Nucleus accumbens (tissue), 56 donors: ENCODE measurements at regions not wholly inside any gene's neighbourhood (a gene's known extent, or its start where the extent isn't known, plus 50 kb on each side); places are given as distances from the start of the nearest gene placed in this dataset.
"Not testable (repeated sequence)": the region's sequence is repeated elsewhere in the genome, so short reads cannot be mapped to it uniquely, and the experiment has no call there.

Source experiments
- DNase-seq, 56 donors: peaks; one replicate each; lab custom pipeline; 2025; lab: John Stamatoyannopoulos, UW

GRCh38 chr11:29263971-29264682 lies 752.7 kb downstream of the KCNA4 start:
- no peak for DNase-seq

GRCh38 chr11:29261831-29262230 lies 755.0 kb downstream of the KCNA4 start:
- no peak for DNase-seq

DNA sequence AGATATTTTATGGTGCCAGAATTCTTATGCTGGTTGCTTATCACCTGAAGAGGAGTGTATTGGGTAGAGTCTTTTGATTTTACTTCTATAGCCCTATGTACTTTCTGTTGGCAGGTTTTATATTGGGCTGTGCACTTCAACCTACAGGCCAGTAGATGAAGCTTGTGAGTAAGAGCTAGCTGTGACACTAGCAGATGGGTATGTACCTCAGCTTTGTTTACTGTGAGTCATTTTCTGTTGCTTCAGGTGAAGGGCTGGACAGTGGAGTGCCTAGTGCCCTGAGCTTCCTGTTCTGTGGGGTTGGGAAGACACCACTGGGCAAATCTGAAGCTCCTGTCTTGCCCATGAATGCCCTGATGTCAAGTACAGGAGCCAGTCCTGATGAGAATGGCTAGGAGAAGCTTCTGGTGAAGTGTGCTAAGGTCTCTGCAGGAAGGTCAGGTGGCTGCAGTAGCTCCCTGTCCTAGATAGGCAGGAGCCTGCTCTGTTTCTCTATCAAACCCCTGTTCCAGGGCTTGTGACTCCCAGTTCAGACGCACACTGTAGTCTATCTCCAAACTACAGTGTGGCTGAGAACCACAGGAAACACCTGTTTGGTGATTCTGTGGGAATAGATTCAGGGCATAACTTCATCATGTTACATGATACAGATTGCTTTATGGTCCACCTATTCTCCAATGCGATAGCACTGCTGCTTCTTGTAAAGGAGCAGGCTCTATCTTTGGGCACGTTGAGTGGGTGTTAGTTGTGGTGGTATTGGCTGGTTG lies 755.7 kb downstream of the KCNA4 start:
- DNase-seq: no peak

DNA sequence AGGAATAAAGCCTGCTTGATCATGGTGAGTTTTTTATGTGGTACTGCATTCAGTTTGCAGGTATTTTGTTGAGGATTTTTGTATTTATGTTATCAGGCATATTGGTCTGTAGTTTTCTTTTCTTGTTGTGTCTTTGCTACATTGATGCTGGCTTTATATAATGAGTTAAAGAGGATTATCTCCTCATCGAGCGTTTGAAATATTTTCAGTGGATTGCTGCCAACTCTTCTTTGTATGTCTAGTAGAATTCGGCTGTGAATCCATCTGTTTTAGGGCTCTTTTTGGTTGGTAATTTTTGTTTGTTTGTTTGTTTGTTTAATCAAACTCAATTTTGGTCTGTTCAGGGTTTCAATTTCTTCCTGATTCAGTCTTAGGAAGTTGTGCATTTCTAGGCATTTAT lies 758.4 kb downstream of the KCNA4 start:
- no peak for DNase-seq

DNA sequence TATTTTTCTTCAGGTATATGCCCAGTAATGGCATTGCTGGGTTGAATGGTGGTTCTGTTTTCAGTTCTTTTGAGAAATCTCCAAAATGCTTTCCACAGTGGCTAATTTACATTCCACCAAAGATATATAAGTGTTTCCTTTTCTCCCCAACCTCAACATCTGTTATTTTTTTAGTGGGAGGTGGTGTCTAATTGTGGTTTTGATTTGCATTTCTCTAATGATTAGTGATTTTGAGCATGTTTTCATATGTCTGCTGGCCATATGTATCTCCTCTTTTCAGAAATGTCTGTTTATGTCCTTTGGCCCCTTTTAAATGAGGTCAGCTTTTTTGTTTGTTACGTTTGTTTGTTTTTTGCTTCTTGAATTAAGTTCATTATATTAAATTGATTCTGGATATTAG lies 760.2 kb downstream of the KCNA4 start:
- no peak for DNase-seq

GRCh38 chr11:29255401-29255800 lies 761.4 kb downstream of the KCNA4 start:
- no peak for DNase-seq

DNA sequence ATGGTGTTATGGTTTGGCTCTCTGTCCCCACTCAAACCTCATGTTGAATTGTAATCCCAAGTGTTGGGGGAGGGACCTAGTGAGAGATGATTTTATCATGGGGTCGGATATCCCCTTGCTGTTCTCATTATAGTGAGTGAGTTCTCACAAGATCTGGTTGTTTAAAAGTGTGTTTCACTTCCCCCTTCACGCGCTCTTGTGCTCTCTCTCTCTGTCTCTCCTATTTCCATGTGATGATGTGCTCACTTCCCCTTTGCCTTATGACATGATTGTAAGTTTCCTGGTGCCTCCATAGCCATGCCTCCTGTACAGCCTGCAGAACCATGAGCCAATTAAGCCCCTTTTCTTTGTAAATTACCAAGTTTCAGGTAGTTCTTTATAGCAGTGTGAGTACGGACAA lies 765.1 kb downstream of the KCNA4 start:
- no peak for DNase-seq

DNA sequence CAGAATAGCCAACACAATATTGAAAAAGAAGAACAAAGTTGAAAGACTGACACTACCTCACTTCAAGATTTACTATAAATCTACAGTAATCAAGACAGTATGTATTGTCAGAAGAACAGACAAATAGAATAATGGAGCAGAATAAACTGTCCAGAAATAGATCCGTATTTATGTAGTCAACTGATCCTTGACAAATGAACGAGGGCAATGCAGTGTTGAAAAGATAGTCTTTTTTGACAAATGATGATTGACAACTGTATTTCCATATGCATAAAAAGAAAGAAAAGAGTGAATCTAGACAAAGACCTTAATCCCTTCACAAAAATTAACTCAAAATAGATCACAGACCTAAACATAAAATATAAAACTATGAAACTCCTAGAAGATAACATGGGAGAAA lies 767.1 kb downstream of the KCNA4 start:
- no peak for DNase-seq

DNA sequence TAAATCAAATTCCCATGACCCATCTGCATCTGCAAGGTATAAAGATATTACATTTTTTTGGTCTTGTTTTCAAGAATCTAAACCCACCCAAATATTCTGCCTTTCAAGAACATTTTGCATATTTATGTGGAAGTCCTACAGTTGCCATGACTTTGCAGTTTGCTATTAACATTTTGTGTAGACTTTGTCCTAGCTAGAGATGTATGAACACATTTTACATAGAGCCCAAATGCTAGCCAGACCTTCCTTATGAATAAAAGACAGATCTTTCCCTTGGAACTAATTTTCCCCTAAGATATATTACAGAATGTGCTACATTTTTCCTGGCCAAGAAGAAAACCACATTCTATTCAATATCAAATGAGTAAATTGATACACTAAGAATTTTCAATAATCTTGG lies 772.5 kb downstream of the KCNA4 start:
- no peak for DNase-seq

- no peak for DNase-seq
These were observed 773.2 kb downstream of the KCNA4 start for GRCh38 chr11:29243616-29244015.

DNA sequence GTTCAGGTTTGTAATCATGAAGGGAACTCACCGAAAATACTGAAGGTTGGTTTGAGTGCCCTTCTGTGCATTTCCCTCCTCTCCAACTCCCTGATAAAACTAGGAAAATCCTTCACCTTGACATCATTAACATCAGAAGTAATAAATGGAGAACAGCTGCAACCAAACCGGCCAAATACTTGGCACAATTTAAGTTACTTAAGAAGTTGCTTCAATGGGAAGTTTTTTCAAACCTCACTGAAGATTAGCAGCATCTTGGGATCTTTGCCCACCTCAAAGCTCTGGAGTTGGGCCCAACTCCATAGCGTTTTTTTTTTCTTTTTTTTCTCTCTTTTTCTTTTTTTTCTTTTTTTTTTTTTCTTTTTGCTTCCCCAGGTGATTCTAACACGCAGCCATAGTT lies 784.8 kb downstream of the KCNA4 start:
- no peak for DNase-seq

DNA sequence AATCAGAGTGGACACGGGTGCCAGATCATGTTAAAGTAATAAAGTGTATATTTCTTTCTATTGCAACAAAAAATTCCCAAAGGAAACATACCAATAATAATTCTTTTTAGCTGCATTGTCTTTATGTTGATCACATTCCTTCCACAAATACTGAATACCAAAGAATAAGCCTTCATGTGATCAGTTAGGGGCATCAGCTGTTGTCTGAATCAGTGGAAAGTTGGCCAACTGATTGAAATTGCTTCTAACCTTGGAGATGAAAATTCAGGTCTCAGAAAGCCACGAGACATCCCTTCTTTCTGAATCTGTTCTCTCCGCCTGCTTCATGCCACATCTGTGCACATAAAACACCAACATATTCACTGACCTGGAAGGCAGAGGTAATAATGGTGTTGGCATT lies 785.2 kb downstream of the KCNA4 start:
- no peak for DNase-seq

GRCh38 chr11:29227811-29228210 lies 789.0 kb downstream of the KCNA4 start:
- peak in 16 of 56 donors; percentile 1 to 59 (median 10) for DNase-seq

- no peak for DNase-seq
These were observed 792.0 kb downstream of the KCNA4 start for GRCh38 chr11:29224739-29225384.

- DNase-seq: not testable (repeated sequence)
These were observed 797.3 kb downstream of the KCNA4 start for GRCh38 chr11:29219531-29219930.

DNA sequence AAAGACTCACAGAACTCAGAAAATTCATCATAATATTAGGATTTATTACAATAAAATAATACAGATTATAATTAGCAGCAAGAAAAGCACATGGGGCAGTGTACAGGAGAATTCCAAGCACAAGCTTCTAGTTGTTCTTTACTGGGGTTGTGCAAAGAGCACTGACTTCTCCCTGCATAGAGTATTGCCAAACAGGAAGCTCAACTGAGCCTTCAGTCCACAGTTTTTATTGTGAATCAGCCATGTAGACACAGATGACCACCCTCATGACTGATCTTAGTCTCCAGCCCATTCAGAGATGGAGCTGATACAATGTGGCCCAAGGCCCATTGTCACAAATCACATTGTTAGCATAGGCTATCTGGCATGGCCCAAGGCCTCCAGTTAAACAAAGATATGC lies 798.9 kb downstream of the KCNA4 start:
- no peak for DNase-seq

GRCh38 chr11:29214833-29215232 lies 802.0 kb downstream of the KCNA4 start:
- no peak for DNase-seq

- no peak for DNase-seq
These were observed 805.6 kb downstream of the KCNA4 start for GRCh38 chr11:29211202-29211601.

DNA sequence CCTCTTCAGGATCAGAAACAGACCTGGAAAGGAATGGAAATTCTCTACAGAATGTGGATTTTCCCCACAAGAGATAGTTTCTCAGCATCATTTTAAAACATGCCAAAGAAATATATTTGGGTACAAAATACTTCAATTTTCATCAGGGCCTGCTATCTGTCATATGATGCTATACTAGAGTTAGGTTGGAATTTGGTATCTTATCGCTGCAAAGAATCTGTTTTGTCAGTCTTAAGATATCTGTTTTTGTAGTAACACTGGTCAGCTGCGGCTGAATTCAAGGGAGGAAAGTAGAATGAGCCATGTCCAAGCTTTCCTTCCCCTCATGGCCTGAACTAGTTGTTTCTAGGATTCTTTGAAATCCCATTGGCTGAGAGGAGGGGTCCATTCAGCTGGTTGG lies 806.4 kb downstream of the KCNA4 start:
- no peak for DNase-seq

GRCh38 chr11:29208117-29208516 lies 808.7 kb downstream of the KCNA4 start:
- DNase-seq: no peak

DNA sequence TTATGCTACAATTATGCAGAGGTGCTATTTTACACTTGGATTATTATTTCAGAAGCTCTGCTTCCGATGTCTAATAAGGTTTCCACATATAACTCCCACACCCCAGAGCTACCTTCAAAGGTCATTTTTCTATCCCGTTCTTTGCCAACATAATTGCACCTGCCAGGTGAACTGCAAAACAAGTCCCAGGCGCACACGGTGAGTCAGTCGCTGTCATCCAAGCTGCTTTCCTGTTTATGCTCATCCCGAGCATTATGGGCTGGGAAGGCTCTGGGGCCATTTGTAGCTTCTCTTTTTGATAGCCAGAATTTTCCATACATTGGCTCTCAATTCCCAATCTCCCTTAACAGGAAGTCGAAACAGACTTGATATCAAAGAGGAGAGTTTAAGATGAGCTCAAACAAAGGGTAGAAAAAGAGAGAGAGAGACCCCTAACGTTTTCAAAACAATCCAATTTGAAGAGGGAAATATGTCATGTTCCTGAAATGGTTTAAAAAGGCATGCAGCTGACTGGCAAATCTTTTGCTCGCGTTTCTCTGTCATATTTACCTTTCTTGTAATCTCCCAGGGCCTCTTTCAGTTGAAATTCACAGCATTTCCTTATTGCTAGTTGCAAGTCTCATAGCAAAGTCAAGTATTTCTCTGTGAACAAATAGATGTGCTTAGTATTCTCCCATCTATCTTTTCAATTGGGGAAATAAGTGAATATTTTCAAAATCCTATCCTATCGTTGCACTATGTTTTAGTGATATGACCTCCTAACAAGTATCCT lies 815.9 kb downstream of the KCNA4 start:
- DNase-seq: no peak
